Liver (tissue), 3 donors: ENCODE measurements at regions not wholly inside any gene's neighbourhood (a gene's known extent, or its start where the extent isn't known, plus 50 kb on each side); places are given as distances from the start of the nearest gene placed in this dataset.

Experiments used
- CTCF ChIP-seq: fragments of 150-350 bp; IDR thresholded peaks from 2 replicates; pipeline ENCODE4 v1.5.1; 2017; ENCODE audit warnings: improper control_type of control experiment, low read depth, low read length; ENCODE audit not compliant: missing input control
- EGR1 ChIP-seq, 2 donors: IDR thresholded peaks; 2 replicates each; pipeline ENCODE4 v1.6.1; 2016 to 2018; ENCODE audit warnings: antibody characterized with exemption in 2 of 2, low read depth in 2 of 2
- donor health status: healthy.
- donor health status: healthy.

- TF ChIP-seq CTCF (no peak), EGR1 (IDR thresholded peaks at IDR 0.05; ENCODE audit: low read depth in 2 of 2) (no peak)
Observed at GRCh38 chr20:11718474-11719094, 199.1 kb upstream of the BTBD3 start.
